ENCODE measurements at regions not wholly inside any gene's neighbourhood (a gene's known extent, or its start where the extent isn't known, plus 50 kb on each side); places are given as distances from the start of the nearest gene placed in this dataset.

GRCh38 chr6:90730151-90730673 is 143.3 kb upstream of the MAP3K7 start:
- Histone ChIP-seq H3K9me3 (replicated peaks in 1 of 11) (no peaks in the 10 kb centered on the region), H4K20me1 (no peaks in the 10 kb centered on the region), H3K4me3 (no peak overlapping the region), H3K4me2 (no peak overlapping the region), H3K36me3 (no peaks in the 10 kb centered on the region), H3K9ac (no peak overlapping the region), H3K4me1 (no peaks in the 10 kb centered on the region), H3K27ac (no peak overlapping the region), H3K27me3 (no peaks in the 10 kb centered on the region)
- no peak for TF ChIP-seq Cebpa-rat (IDR thresholded peaks at IDR 0.05)

GRCh38 chr6:90729057-90729456 is 142.2 kb upstream of the MAP3K7 start:
- Histone ChIP-seq H3K9me3 (replicated peaks in 1 of 11) (no peaks in the 10 kb centered on the region), H3K4me2 (no peak overlapping the region), H3K27ac (no peak overlapping the region), H3K4me1 (no peaks in the 10 kb centered on the region), H3K9ac (no peak overlapping the region), H4K20me1 (no peaks in the 10 kb centered on the region), H3K36me3 (no peaks in the 10 kb centered on the region), H3K4me3 (no peak overlapping the region), H3K27me3 (no peaks in the 10 kb centered on the region)
- TF ChIP-seq Cebpa-rat (IDR thresholded peaks at IDR 0.05) = no peak

- Histone ChIP-seq H4K20me1 (no peaks in the 10 kb centered on the region), H3K4me2 (no peak overlapping the region), H3K4me1 (no peaks in the 10 kb centered on the region), H3K36me3 (no peaks in the 10 kb centered on the region), H3K9me3 (replicated peaks in 1 of 11) (no peaks in the 10 kb centered on the region), H3K27me3 (no peaks in the 10 kb centered on the region), H3K4me3 (no peak overlapping the region), H3K9ac (no peak overlapping the region), H3K27ac (no peak overlapping the region)
- TF ChIP-seq Cebpa-rat (IDR thresholded peaks at IDR 0.05) = no peak
Measured at GRCh38 chr6:90722648-90723047, 135.8 kb upstream of the MAP3K7 start.

- Histone ChIP-seq H4K20me1 (no peaks in the 10 kb centered on the region), H3K36me3 (no peaks in the 10 kb centered on the region), H3K27me3 (no peaks in the 10 kb centered on the region), H3K9me3 (replicated peaks in 1 of 11) (no peaks in the 10 kb centered on the region), H3K4me2 (no peak overlapping the region), H3K9ac (no peak overlapping the region), H3K4me1 (no peaks in the 10 kb centered on the region), H3K4me3 (no peak overlapping the region), H3K27ac (no peak overlapping the region)
- no peak for TF ChIP-seq Cebpa-rat (IDR thresholded peaks at IDR 0.05)
Measured at GRCh38 chr6:90720404-90720803, 133.5 kb upstream of the MAP3K7 start.

GRCh38 chr6:90719321-90720195 is 132.7 kb upstream of the MAP3K7 start:
- no peak overlapping the region for H3K27ac ChIP-seq
- no peak overlapping the region for H3K9ac ChIP-seq
- H3K4me1 ChIP-seq = no peaks in the 10 kb centered on the region
- H3K36me3 ChIP-seq = no peaks in the 10 kb centered on the region
- TF ChIP-seq Cebpa-rat (IDR thresholded peaks at IDR 0.05) = no peak
- H3K27me3 ChIP-seq = no peaks in the 10 kb centered on the region
- no peak overlapping the region for H3K4me2 ChIP-seq
- no peaks in the 10 kb centered on the region for H4K20me1 ChIP-seq
- H3K9me3 ChIP-seq (replicated peaks in 1 of 11) = no peaks in the 10 kb centered on the region
- H3K4me3 ChIP-seq = no peak overlapping the region

- Histone ChIP-seq H3K27ac (no peak overlapping the region), H3K9me3 (replicated peaks in 1 of 11) (no peaks in the 10 kb centered on the region), H4K20me1 (no peaks in the 10 kb centered on the region), H3K9ac (no peak overlapping the region), H3K4me1 (no peaks in the 10 kb centered on the region), H3K27me3 (no peaks in the 10 kb centered on the region), H3K36me3 (no peaks in the 10 kb centered on the region), H3K4me3 (no peak overlapping the region), H3K4me2 (no peak overlapping the region)
- TF ChIP-seq Cebpa-rat (IDR thresholded peaks at IDR 0.05) = no peak
Measured at GRCh38 chr6:90716376-90716775, 129.5 kb upstream of the MAP3K7 start.

GRCh38 chr6:90715093-90715655 is 128.3 kb upstream of the MAP3K7 start:
- no peak overlapping the region for H3K4me3 ChIP-seq
- no peaks in the 10 kb centered on the region for H4K20me1 ChIP-seq
- no peak overlapping the region for H3K27ac ChIP-seq
- no peaks in the 10 kb centered on the region for H3K9me3 ChIP-seq (replicated peaks in 1 of 11)
- H3K36me3 ChIP-seq = no peaks in the 10 kb centered on the region
- no peaks in the 10 kb centered on the region for H3K27me3 ChIP-seq
- H3K9ac ChIP-seq = no peak overlapping the region
- no peaks in the 10 kb centered on the region for H3K4me1 ChIP-seq
- H3K4me2 ChIP-seq = no peak overlapping the region
- no peak for TF ChIP-seq Cebpa-rat (IDR thresholded peaks at IDR 0.05)

GRCh38 chr6:90714319-90714718 is 127.4 kb upstream of the MAP3K7 start:
- Histone ChIP-seq H3K9ac (no peak overlapping the region), H3K4me3 (no peak overlapping the region), H3K4me2 (no peak overlapping the region), H3K27ac (no peak overlapping the region), H3K27me3 (no peaks in the 10 kb centered on the region), H4K20me1 (no peaks in the 10 kb centered on the region), H3K9me3 (replicated peaks in 1 of 11) (no peaks in the 10 kb centered on the region), H3K36me3 (no peaks in the 10 kb centered on the region), H3K4me1 (no peaks in the 10 kb centered on the region)
- TF ChIP-seq Cebpa-rat (IDR thresholded peaks at IDR 0.05) = no peak

GRCh38 chr6:90712114-90712513 is 125.2 kb upstream of the MAP3K7 start:
- no peaks in the 10 kb centered on the region for H3K27me3 ChIP-seq
- no peaks in the 10 kb centered on the region for H4K20me1 ChIP-seq
- no peak overlapping the region for H3K4me3 ChIP-seq
- TF ChIP-seq Cebpa-rat (IDR thresholded peaks at IDR 0.05) = no peak
- no peaks in the 10 kb centered on the region for H3K9me3 ChIP-seq (replicated peaks in 1 of 11)
- H3K4me2 ChIP-seq = no peak overlapping the region
- no peaks in the 10 kb centered on the region for H3K36me3 ChIP-seq
- no peak overlapping the region for H3K27ac ChIP-seq
- no peak overlapping the region for H3K9ac ChIP-seq
- H3K4me1 ChIP-seq = no peaks in the 10 kb centered on the region

Data from BLaER1 treated with 17β-estradiol and CSF1 and Interleukin-3, amounts not matched to agents 10 nM and 100 nM (cell line).